Stimulated activated CD8-positive, alpha-beta memory T cell treated with anti-CD3 and anti-CD28 coated beads, Interleukin-7, amount 100 ng/mL, for 48 hours (primary cell): ENCODE measurements at regions not wholly inside any gene's neighbourhood (a gene's known extent, or its start where the extent isn't known, plus 50 kb on each side); places are given as distances from the start of the nearest gene placed in this dataset.

ENCODE experiments used
- DNase-seq, 2 donors: peaks; one replicate each; pipeline ENCODE4 v3.0.0-alpha.2; 2020; ENCODE audit warnings: low read depth in 1 of 2; ENCODE audit errors: extremely low read depth in 1 of 2

GRCh38 chr16:79498928-79499327 lies 101.6 kb downstream of the MAF start:
- DNase-seq = no peak

DNA sequence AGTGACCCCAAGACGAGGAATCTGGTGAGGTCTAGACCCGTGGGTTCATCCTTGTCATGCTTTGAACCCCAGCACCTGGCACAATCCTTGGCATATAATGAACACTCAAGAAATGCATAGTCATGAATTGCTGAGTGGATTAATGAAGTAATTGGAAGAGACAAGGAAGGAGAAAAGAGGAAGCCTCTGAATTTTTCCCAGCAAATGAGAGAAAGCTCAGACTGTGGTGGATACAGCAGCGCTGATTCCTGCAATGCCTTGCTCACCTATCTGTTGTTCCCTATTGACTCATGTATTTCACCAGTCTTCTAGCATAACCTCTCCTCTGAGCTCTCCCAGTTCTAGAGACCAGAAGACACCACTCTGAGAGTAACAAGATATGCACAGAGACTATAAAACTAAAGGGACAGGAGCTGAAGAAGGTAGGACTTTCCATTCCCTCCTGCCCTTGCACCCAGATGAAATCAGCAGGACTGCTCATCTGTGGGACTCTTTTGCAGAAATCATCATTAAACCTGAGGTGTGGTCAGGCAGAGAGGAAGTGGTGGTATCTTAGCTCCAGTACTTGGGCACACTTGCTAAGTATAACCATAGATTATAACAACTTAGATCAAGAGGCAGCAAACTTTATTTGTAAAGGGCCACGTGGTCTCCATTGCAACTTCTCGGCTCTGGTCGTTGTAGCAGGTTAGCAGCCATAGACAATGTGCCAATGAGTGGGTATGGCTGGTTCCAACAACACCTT lies 102.8 kb downstream of the MAF start:
- no peak for DNase-seq

- no peak for DNase-seq
Observed at GRCh38 chr16:79493911-79494310, 106.6 kb downstream of the MAF start.

- no peak for DNase-seq
Observed at GRCh38 chr16:79492036-79492435, 108.5 kb downstream of the MAF start.

GRCh38 chr16:79485020-79485419 lies 115.5 kb downstream of the MAF start:
- DNase-seq = no peak

DNA sequence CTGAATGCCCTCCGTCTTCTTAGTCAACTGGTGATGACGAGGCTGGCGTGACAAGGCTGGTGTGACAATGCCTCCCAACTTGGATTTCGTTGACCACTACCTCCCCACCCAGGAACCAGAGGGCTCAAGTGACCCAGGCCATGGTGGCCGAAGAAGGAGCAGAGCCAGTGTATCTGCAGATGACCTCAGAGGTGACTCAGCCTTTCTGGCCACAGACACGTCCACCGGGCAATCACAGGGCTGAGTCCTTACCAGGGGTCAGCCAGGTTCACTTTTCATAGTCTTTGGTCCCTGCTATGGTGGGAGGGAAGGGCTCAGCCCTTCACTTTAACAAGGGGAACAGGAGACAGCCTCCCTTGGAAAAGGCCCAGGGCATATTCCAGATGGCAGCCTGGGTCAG lies 116.3 kb downstream of the MAF start:
- no peak for DNase-seq

- no peak for DNase-seq
Observed at GRCh38 chr16:79483336-79483735, 117.2 kb downstream of the MAF start.

- DNase-seq = no peak
Observed at GRCh38 chr16:79482011-79482410, 118.5 kb downstream of the MAF start.

- DNase-seq = no peak
Observed at GRCh38 chr16:79480929-79481328, 119.6 kb downstream of the MAF start.

DNA sequence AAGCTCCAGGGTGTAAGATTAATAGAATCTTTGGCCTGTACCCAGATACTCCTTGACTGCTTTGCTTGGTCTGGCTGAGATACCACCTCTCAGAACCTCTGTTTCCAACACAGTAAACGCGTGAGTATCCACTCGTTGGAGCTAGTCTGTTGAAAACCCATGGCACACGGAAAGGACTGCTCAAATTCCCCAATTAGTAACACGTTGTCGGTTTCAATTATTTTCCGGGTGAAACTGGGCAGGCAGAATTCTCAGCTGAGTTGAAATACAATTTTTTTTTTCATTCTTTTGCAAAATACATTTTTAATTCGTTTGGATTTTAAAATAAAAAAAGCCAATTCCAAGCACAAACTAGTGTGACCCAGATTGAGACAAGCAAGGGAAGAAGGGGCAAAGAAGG lies 120.5 kb downstream of the MAF start:
- no peak for DNase-seq

DNA sequence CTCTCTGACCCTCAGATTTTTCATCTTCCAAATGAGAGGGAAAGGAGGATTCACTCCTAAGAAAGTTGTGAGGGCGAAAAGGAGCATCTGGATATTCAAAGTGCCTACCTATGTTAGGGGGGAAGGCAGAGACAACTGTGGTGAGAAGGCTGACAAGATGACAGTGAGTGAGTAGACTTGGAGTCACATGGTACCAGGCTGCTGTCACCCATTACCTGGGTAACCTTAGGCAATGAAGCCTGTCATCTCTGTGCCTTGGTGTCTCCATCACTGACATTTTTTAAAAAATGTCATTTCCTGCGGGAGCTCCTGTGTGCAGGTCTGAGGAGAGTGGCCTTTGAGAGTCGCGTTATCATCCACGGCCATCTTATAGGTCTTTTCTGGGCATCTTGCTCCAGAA lies 124.0 kb downstream of the MAF start:
- DNase-seq = no peak

DNA sequence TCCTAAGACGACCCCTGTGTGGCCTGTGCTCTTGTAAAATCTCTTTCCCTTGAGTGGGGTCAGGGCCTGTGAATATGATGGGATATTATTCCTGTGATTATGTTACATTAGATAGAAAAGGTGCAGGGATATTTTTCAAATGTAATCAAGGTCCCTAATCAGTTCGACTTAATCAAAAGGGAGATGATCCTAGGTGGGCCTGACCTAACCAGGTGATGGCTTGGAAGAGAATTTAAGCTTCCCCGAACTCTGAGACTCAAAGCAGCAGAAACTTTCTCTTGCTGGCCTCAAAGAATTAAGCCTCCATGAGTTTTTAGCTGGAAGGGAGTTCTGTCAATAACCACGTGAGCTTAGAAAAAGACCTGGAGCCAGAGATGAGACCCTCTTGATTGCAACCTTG lies 124.7 kb downstream of the MAF start:
- no peak for DNase-seq

- no peak for DNase-seq
Observed at GRCh38 chr16:79473456-79473855, 127.1 kb downstream of the MAF start.

DNA sequence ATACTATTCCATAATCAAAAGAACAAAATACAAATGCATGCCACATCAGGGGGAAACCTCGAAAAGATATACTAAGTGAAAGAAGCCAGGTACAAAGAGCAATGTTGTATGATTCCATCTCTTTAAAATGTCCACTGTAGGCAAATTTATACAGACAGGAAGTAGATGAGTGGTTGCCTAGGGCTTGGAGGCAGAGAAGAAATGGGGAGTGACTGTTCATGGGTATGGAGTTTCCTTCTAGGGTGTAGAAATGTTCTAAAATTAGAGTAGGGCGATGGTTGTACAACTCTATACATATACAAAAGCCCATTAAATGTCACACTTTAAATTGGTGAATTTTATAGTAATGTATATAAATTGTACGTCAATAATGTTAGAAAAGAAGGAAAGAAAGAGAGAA lies 128.1 kb downstream of the MAF start:
- DNase-seq = no peak

DNA sequence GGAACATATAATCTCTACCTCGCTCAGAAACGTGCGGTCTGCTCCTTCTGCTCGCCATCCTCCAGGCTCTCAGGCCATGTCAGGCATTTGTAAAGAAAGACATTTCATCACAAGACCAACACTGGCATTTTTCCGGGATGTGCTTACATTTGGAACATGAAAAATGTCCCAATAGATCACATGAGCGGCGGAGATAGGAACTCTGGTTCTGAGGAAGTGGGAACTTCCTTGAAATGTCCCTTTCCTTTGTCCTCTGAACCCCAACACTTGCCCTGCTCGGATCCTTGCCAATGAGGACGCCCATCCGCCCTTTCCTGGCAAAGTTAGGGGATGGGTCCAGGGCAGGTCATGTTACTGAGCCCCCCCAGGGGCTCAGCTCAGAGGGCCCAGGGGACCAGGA lies 130.5 kb downstream of the MAF start:
- DNase-seq = no peak

GRCh38 chr16:79468631-79469030 lies 131.9 kb downstream of the MAF start:
- DNase-seq = no peak

GRCh38 chr16:79468121-79468552 lies 132.4 kb downstream of the MAF start:
- DNase-seq = no peak

DNA sequence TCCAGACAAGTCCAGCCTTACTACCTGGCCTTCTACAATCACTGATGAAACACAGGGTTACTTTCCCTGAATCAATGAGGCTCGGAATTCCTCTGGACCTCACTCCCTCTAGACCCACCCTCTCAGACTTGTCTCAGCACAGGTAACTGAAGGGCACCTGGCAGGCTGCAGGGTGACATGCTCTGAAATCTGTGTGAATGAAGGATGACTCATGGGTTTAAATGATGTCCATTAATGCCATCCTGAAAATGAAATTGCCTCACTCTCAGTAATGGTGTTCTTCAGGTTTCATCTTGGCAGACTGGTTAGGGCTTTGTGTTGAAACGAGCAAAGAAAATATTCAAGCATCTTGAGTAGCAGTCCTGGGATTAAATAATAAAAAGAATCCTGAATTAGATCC lies 134.4 kb downstream of the MAF start:
- DNase-seq = no peak

DNA sequence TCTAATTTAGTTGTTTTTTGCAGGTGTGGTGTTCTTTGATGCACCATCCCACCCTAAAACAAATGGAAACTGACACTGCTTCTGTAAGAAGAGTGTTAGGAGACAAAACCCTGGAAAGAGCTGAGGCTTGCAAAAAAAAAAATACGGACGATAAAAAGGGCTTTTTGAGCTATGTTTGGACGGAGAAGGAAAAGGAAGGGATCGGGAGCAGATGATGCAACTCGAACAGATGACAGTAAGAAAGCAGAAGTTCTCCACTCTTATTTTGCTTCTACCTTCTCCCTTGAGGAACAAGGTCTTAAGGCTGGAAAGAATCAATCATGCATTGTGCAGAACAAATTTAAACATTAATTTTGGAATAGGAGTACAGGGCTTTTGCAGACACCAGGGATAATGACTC lies 136.7 kb downstream of the MAF start:
- no peak for DNase-seq

GRCh38 chr16:79456036-79456435 lies 144.5 kb downstream of the MAF start:
- no peak for DNase-seq

GRCh38 chr16:79452671-79453070 lies 147.9 kb downstream of the MAF start:
- no peak for DNase-seq

DNA sequence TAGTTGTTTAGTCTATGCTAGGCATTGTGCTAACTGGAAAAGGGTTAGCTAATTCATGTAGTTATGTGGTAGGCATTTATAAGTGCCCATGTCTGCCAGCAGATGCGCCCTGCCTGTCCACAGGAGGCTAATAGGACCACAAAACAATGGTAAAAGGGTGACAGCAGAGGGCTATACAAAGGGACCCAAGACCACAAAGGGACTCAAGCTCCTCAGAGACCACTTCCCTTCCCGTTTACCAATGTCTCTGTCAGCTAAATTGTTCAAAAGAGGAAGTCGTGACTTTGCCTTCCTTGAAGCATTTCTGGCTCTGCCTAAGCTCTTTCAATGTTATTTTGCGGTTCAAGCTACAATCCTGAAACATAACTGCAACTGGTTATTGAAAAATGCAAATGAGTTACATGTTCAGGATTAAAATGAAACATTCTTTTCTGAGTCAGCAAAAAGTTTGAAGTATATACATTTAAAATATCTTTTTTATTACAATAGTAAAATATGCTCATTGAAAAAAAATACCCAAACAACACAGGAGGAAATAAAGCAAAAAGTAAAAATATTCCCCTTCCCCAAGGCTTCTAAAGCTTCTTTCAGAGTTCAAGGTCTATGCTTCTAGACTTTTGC lies 149.2 kb downstream of the MAF start:
- DNase-seq = no peak

DNA sequence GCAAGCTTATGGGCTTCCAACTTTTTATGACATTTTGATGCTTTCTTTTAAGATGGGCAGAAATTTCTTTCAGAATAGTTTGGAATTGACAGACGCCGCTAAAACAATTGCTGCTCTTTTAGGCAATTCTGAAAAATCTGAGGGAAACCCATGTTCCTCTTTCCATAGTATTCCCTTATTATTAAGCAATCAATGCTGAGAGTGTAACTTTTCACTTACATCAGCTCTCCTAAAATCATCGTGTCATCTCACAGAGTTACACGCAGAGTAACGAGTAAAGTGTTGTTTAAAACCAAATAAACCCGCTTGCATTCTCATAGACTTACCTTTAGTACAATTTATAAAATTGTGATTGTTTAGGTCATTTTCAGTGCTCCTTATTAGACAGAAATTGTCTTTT lies 150.6 kb downstream of the MAF start:
- no peak for DNase-seq
